ENCODE measurements at regions not wholly inside any gene's neighbourhood (a gene's known extent, or its start where the extent isn't known, plus 50 kb on each side); places are given as distances from the start of the nearest gene placed in this dataset.
"Not testable (repeated sequence)": the region's sequence is repeated elsewhere in the genome, so short reads cannot be mapped to it uniquely, and the experiment has no call there.

DNA sequence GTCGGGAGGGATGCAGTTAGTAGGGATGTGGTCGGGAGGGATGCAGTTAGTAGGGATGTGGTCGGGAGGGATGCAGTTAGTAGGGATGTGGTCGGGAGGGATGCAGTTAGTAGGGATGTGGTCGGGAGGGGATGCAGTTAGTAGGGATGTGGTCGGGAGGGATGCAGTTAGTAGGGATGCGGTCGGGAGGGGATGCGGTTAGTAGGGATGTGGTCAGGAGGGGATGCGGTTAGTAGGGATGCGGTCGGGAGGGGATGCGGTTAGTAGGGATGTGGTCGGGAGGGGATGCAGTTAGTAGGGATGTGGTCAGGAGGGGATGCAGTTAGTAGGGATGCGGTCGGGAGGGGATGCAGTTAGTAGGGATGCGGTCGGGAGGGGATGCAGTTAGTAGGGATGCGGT lies 96.2 kb downstream of the BDH1 start:
- not testable (repeated sequence) for DNase-seq (ENCODE audit: low read depth, low spot score)

DNA sequence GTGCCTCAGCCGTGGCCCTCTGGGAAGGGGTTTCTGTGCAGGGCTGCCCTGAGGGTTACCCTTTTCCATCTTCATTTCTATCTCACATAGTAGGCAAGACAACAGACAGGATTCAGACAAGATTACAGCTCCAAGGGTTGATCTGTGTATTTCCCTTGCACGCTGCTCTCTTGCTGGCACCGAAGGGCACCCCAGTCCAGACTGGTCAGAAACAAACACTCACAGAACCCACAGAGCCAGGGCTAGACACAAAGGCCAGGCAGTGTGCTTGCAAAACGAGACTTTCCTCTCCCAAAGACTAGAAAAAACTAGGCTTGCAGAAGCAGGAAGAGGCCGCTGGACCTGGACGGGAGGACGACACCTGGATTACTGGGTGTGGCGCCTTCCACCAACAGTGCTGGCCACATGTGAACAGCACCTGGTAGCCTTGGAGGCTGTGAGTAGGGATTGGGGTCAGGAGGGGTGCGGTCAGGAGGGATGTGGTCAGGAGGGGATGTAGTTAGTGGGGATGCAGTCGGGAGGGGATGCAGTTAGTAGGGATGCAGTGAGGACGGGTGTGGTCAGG lies 96.8 kb downstream of the BDH1 start:
- DNase-seq (ENCODE audit: low read depth, low spot score), result no peak

DNA sequence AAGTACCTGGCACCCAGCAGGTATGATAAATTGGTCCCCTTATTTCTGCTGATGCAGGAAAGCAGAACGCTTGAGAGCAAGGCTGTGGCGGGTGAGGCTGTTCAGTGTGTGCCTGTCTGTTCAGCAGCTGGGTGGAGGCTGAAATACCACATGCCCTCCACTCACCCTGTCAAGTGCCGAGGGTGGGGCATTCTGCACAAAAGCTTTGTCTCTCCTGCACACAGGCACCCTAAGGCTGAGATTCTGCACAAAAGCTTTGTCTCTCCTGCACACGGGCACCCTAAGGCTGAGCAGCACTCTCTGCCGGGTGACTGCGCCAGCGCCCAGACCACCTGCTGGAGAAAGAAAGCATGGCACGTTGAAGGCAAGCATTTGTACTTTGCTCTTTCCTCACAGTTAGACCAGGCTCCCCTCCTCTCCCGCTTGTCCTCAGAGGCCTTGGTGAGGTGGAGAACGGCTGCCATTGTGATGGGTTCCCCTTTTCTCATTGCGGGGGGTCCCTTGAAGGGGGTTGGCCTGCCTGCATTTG lies 97.5 kb downstream of the BDH1 start:
- DNase-seq (ENCODE audit: low read depth, low spot score), result no peak

DNA sequence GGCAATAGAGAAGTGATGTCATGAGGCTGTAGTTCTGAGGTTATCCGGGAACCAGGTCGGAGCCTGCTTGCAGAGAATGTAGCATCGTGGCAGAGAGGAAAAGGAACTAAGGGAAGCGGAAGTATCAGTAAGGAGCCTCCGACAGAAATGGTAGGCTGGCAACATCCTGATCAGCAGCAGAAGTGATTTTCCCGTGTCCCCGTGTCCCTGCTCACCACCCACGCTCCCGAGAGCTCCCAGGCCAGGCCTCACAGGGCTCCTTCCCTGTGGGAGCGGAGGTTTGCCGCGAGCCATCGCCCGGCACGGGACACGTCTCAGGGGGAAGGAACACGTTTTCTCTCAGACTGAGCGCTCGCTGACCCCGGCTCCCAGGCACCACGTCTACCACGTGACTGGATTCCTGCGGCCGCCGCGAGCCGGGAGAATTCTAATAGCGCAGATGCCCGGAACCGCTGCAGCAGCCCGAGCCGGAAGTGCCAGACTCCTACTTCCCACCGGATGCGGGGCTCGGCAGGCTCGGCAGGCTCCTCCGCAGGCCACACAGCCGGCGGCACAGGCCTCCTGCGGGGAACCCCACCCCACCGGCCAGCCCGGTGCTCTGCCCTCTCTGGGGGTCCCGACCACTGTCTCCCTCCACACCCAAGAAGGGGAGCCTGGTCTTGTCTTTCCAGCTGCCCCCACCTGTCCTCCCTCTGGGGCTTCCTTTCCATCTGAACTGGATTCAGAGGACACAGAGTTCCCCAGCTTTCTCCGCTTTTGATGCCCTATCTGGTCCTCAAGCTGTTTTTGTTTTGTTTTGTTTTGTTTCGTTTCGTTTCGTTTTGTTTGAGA lies 99.3 kb downstream of the BDH1 start:
- peak; percentile 4 for DNase-seq (ENCODE audit: low read depth, low spot score)

DNA sequence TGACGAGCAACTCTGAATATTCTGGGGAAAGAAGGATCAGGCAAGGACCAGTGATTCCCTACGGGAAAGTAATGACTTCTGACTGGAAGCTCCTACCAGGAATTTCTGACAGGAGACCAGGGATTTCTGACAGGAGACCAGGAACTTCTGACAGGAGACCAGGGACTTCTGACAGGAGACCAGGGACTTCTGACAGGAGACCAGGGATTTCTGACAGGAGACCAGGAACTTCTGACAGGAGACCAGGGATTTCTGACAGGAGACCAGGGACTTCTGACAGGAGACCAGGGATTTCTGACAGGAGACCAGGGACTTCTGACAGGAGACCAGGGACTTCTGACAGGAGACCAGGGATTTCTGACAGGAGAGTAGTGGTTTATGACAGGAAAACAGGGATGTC lies 100.9 kb downstream of the BDH1 start:
- DNase-seq (ENCODE audit: low read depth, low spot score), result not testable (repeated sequence)

DNA sequence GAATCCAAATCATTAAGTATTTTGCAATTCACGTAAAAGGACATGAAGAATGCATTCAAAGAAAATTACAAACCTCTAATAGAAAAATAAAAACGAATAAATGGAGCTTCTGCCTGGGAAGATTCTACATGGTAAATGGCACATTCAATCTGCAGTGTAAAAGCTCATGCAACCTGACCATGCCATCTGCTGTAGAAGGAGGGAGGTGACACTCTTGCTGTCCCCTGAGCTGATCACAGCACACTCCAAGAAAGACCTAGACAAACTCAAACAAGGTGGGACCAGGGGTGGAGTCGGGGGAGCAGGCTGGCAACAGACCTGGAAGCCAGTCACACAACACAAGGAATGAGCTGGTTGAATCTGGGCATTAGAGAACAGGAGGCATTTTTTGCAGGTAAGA lies 101.8 kb downstream of the BDH1 start:
- no peak for DNase-seq (ENCODE audit: low read depth, low spot score)

DNA sequence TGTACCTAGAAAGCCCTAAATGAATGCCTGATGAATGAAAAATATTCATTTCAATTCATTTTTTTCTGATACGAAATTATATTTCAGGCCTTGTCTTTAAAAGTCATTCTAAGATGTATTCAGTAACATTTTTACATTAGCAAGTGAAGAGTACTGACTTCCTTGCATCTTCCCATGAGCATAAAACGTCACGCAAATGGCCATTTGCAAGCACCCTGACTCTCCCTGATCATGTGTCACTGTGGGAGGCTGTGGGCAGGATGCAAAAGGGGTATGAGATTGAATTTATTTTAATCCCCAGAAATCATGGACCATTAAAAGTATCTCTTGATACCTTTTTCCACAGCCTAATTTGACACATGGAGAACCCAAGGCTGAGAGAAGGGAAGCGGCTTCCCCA lies 105.0 kb downstream of the BDH1 start:
- DNase-seq (ENCODE audit: low read depth, low spot score), result no peak

DNA sequence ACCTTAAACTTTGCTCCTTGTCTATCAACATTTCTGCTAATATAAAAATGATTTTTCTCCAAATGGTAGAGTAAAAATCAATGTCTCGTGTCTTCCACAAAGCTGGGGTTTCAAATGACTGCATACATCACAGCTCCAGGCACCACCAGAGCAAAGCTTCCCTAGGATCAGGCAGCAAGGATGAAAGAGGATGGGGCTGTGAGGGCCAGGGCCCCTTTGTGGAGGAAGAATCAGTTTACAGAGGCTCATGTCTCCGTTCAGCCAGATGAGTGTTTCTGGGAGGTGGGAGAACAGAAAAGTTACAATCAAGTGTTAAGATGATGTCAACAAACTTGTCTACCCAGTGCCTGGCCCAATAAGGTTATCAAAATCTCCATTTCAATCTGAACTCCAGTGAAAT lies 105.5 kb downstream of the BDH1 start:
- DNase-seq (ENCODE audit: low read depth, low spot score), result no peak

DNA sequence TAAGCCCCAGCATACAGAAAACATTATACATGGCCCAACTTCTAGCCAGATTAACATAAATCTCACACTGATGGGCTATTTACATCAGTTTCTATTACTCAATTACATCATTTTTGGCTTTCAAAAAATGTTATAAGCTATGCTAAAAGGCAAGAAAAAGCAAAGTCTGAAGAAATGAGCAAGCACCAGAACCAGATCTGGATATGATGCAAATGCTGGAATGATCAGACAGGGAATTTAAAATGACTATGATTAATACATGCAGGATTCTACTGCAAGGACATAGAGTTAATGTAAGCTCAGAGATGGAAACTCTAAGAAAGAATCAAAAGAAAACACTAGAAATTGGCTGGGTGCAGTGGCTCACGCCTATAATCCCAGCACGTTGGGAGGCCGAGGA lies 106.6 kb downstream of the BDH1 start:
- not testable (repeated sequence) for DNase-seq (ENCODE audit: low read depth, low spot score)

DNA sequence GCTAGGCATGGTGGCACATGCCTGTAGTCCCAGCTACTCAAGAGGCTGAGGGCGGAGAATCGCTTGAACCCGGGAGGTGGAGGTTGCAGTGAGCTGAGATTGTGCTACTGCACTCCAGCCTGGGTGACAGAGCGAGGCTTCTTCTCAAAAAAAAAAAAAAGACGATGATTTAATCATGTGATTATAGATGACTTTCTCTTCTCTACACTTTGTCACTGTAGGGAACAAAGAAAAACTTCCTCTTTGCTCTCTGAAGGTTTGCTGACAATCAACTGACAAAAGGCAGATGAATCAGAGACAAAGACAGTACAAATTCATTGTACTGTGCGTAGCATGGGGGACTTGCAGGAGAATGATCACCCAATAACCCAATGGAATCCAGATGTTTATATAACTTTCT lies 108.0 kb downstream of the BDH1 start:
- DNase-seq (ENCODE audit: low read depth, low spot score), result not testable (repeated sequence)

DNA sequence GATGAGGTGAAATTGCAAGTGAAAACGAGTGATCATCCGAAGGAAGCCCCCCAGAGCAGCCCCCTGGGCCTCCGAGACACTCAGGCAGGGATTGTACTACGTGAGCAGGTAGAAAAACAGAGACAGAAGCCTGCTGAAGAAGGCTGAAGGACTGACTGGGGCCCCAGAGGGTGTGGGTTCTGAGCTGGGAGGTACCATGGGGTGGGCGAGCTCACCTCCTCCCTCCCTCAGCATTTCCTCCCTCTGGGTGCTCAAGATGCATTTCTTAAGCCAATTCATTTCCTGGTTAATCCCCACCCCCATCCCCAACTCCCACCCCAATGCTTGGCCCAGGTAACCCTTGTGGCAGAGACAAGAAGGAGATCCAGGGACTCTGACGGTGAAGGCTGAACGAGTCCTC lies 108.7 kb downstream of the BDH1 start:
- no peak for DNase-seq (ENCODE audit: low read depth, low spot score)

DNA sequence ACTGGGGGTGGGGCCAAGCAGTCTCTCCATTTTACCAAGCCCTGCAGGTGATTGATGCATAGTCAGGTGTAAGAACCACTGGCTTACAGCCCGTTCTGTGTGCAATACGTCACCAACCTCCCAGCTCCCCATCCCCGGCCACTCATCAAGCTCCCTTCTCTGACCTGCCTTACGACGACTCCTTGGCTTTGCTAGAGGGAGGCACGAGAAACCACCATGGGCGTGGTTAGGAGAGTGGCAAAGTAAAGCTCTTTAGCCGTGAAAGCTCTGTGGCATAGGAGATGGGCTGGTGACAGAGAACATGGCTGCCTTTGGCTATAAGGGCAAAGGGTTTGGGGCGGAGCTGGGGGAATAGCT lies 109.1 kb downstream of the BDH1 start:
- DNase-seq (ENCODE audit: low read depth, low spot score), result no peak

DNA sequence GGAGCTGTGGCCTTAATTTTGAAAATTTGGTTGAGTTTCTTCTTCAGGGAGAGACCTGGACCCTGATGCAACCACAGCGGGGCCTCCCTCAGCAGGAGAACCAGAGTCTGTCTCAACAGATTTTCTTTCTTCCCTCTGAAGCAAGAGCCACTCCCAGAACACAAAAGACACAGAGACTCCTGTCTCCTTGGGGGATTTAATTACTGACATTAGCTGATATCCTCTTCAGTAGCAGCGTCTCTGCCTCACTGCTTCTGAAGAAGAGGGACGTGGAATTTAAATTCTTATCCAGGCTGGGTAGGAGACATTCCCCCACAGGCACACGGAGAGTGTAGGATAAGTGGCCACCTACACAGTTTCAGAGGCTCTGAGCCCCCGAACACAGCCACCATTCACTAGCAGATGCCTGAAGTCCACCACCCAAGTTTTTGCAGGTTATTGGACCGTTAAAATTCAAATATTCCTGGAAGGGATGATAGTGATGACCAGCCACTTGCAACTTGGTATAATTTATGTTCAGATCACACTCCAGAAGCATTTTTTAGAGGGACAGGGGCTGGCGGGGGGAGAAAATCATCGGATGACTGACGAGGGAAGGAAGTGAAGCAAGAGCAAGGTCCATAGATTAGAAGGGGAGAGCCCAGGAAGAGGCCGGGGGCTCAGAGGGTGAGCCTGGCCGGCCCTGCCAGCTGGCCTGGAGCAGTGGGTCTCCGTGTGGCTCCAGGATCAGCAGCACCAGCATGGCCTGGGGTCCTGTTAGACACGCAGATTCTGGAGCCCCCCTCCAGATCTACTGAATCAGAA lies 109.7 kb downstream of the BDH1 start:
- DNase-seq (ENCODE audit: low read depth, low spot score), result no peak

DNA sequence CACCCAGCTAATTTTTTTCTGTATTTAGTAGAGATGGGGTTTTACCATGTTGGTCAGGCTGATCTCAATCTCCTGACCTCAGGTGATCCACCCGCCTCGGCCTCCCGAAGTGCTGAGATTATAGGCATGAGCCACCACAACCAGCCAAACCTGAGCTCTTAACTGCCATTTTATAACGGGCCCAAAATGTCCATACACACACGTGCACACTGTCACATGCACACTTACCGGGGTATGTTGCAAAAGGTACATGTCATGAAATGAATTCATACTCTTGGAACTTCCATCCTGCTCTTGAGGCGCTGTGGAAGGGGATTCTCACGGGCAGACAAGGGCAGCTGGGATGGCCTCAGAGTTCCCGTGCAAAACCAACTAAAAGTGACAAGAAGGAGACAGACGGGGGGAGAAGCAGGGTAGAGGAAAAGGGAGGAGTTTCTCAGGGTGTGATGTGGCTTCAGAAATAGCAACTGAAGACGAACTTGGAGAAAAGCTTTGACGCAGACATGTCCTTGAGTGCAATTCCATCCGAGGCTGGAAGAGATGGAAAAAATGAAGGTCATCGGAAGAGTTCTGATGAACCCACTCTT lies 110.9 kb downstream of the BDH1 start:
- no peak for DNase-seq (ENCODE audit: low read depth, low spot score)

DNA sequence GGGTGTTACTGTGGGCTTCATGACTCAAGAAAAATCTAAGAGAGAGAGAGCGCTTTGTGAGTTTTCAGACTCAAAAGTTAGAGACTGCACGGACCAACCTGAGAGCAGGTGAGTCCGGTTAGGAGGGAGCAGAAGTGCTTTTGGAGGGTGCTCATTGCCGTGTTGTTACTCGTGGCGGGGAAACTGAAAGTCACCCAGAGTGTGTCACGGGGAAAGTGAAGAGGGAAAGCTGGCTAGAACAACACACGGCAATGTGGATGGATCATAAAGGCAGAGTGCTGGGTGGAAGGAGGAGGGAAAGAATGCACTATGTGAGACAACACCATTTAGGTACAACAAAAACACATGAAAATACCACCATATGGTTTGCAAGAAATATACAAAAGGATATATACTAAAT lies 112.3 kb downstream of the BDH1 start:
- DNase-seq (ENCODE audit: low read depth, low spot score), result no peak

DNA sequence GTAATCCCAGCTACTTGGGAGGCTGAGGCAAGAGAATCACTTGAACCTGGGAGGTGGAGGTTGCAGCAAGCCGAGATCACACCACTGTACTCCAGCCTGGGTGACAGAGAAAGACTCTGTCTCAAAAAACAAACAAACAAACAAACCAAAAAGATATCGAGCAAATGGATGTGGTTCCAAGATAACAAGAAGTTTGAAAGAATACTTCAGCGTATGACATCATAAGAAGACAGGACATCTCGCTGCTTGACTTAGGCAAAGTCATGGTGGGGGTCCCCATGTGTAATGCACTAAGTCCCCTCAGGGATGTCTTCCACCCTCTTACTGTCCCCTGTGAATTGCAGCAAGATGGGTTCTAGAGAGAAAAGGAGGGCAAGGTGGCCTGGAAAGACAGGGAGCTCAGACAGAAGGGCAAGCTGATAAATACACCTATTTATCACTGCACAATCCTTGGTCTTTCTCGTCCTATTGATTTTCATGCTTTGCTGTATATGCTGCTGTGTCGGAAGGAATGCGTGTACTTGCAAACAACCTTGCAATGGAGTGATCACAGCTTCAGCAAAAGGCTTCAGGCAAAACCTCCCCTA lies 115.0 kb downstream of the BDH1 start:
- no peak for DNase-seq (ENCODE audit: low read depth, low spot score)

DNA sequence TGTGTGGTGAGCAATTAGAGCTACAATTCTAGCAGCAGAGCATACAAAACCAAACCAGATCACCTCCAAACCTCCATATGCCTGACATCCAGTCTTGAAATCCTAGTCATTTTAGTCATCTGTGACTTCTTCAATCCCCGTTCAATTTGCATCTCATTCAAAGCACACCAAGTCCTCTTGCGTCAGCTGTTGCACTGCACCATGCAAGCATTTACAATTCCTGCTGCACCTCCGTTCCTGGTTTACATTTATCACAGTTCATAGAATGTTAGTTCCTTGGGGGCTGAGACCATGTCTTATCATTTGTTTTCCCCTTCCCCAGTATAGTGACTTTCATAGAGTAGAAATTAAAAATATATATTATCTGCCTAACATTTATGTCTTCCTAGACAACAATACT lies 116.9 kb downstream of the BDH1 start:
- no peak for DNase-seq (ENCODE audit: low read depth, low spot score)

DNA sequence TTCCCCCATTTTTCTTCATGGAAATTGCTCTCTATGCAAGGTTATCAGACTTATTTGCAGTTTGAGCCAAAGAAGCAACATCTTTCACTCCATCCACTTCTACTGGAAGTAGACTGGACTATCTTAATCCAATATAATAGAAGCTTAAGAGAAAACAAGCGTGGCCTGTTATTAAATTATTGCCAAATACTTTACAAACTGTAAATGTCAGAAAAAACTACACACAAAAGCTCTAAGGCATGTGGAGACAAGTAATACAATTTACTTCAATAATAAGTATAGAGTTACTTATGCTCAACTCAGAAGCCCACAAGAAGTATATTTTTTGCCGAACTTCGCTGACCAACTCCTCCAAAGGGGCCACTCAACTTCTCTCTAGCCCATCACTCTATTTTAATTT lies 120.3 kb downstream of the BDH1 start:
- DNase-seq (ENCODE audit: low read depth, low spot score), result no peak

DNA sequence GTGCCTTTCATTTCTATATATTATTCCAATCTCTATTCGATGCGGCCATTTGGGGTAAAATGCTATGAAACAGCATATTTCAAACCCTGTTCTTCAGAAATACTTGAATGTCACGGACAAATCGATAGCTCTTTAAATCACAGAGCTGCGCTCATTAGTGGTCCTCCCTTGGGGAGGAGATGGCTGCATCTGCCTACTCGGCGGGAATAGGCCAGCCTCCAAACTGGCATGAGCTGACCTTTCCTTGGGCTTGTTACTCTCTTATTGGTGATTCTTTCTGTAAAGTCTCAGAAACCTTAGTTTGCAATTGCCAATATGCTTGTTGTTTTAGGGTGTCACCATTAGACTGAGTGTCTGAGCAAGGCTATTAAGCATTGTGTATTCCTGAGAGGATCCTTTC lies 120.9 kb downstream of the BDH1 start:
- DNase-seq (ENCODE audit: low read depth, low spot score), result no peak

DNA sequence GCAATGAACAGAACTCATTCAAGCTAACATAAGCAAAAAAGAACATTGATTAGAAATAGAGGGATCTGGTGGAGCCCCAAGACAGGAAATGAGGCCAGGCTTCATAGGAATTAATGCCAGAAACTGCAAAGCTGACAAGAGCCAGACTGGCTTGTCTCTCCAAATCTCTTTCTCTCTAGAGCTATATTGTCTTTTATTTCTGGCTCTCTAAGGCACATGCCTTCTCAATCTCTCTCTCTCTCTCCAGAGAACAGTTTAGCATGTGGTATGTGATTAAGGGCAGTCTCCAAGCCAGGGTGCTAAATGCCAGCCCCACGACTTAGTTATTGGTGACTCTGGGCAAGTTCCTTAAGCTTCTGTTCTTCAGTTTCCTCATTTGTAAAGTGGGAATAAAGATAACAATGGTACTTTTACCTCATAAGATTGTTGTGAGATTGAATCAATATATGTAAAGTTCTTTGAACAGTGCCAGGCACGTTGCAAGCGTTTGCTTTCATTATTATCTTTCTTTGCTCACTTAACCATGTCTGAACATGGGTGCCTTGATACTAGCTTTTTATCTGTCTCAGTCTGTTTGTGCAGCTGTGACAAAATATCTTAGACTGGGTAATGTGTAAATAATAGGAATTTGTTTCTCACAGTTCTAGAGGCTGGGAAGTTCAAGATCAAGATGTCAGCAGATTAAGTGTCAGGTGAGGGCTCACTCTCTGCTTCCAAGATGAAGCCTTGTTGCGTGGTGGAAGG lies 123.2 kb downstream of the BDH1 start:
- no peak for DNase-seq (ENCODE audit: low read depth, low spot score)

DNA sequence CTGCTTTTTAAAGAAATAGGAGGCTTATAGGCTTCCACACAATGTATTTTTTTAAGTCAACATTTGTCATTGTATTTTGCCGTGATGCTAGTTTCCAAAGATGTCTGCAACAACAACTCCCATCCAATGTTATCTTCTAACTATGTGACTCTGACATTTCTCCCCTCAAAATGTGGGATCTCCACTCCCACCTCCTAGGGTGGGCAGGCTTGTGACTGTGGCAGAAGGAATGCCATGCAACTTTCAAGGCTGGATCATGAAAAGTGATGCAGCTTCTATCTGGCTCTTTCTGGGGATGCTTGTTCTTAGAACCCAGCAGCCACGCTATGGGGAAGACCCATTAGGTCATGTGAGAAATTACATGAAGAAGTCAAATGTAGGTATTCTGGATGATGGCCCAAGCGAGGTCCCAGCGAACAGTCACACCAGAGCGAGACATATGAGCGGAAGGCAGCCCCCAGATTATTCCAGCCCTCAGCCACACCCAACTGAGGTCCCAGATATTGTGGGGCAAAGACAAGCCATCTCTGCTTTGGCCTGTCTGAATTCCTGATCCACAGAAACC lies 124.3 kb downstream of the BDH1 start:
- DNase-seq (ENCODE audit: low read depth, low spot score), result no peak

Data from activated naive CD8-positive, alpha-beta T cell treated with anti-CD3 and anti-CD28 coated beads, Interleukin-2, amount 50 U/mL, for 16 hours (primary cell).